ENCODE measurements at regions not wholly inside any gene's neighbourhood (a gene's known extent, or its start where the extent isn't known, plus 50 kb on each side); places are given as distances from the start of the nearest gene placed in this dataset.

- H3K4me3 ChIP-seq (replicated peaks; ENCODE audit: low read depth, low read length): no peak overlapping the region
- TF ChIP-seq CTCF (IDR thresholded peaks at IDR 0.05; ENCODE audit: low read depth, low read length, missing control alignments): no peak
- DNase-seq (ENCODE audit: extremely low read depth, low read depth): no peak
These were observed 176.3 kb downstream of the INHBB start for GRCh38 chr2:120522151-120522751.

- no peak for TF ChIP-seq CTCF (IDR thresholded peaks at IDR 0.05; ENCODE audit: low read depth, low read length, missing control alignments)
- no peak overlapping the region for H3K4me3 ChIP-seq (replicated peaks; ENCODE audit: low read depth, low read length)
- no peak for DNase-seq (ENCODE audit: extremely low read depth, low read depth)
These were observed 177.8 kb downstream of the INHBB start for GRCh38 chr2:120523766-120524165.

GRCh38 chr2:120524174-120524573 lies 178.2 kb downstream of the INHBB start:
- no peak for DNase-seq (ENCODE audit: extremely low read depth, low read depth)
- no peak overlapping the region for H3K4me3 ChIP-seq (replicated peaks; ENCODE audit: low read depth, low read length)
- TF ChIP-seq CTCF (IDR thresholded peaks at IDR 0.05; ENCODE audit: low read depth, low read length, missing control alignments): no peak

GRCh38 chr2:120525056-120526046 lies 179.4 kb downstream of the INHBB start:
- H3K4me3 ChIP-seq (replicated peaks; ENCODE audit: low read depth, low read length): no peak overlapping the region
- no peak for DNase-seq (ENCODE audit: extremely low read depth, low read depth)

GRCh38 chr2:120526047-120526562 lies 180.2 kb downstream of the INHBB start:
- DNase-seq (ENCODE audit: extremely low read depth, low read depth): no peak
- TF ChIP-seq CTCF (IDR thresholded peaks at IDR 0.05; ENCODE audit: low read depth, low read length, missing control alignments): no peak
- H3K4me3 ChIP-seq (replicated peaks; ENCODE audit: low read depth, low read length): no peak overlapping the region

More at GRCh38 chr2:120525056-120526046, 179.4 kb downstream of the INHBB start:
- TF ChIP-seq CTCF (IDR thresholded peaks at IDR 0.05; ENCODE audit: low read depth, low read length, missing control alignments): no peak

GRCh38 chr2:120526997-120527945 lies 181.3 kb downstream of the INHBB start:
- no peak for DNase-seq (ENCODE audit: extremely low read depth, low read depth)
- TF ChIP-seq CTCF (IDR thresholded peaks at IDR 0.05; ENCODE audit: low read depth, low read length, missing control alignments): no peak
- H3K4me3 ChIP-seq (replicated peaks; ENCODE audit: low read depth, low read length): no peak overlapping the region

All from HFF-Myc (cell line).